Right renal cortex interstitium (tissue), 3 donors: ENCODE measurements at regions not wholly inside any gene's neighbourhood (a gene's known extent, or its start where the extent isn't known, plus 50 kb on each side); places are given as distances from the start of the nearest gene placed in this dataset.
"Not testable (repeated sequence)": the region's sequence is repeated elsewhere in the genome, so short reads cannot be mapped to it uniquely, and the experiment has no call there.

Experiments used
- DNase-seq, 3 donors: peaks; one replicate each; pipeline ENCODE4 v3.0.0-alpha.2; 2013; ENCODE audit warnings: low read depth in 3 of 3, low spot score in 2 of 3

- no peak for DNase-seq
These were observed 182.5 kb upstream of the AKR1E2 start for GRCh38 chr10:4643471-4643870.

- no peak for DNase-seq
These were observed 186.0 kb upstream of the AKR1E2 start for GRCh38 chr10:4639960-4640359.

GRCh38 chr10:4638099-4638498, 187.9 kb upstream of the AKR1E2 start:
- DNase-seq: no peak

- DNase-seq: no peak
These were observed 188.3 kb upstream of the AKR1E2 start for GRCh38 chr10:4637657-4638056.

- DNase-seq: no peak
These were observed 190.1 kb upstream of the AKR1E2 start for GRCh38 chr10:4635883-4636282.

GRCh38 chr10:4635388-4635787, 190.6 kb upstream of the AKR1E2 start:
- no peak for DNase-seq

GRCh38 chr10:4633776-4634175, 192.2 kb upstream of the AKR1E2 start:
- no peak for DNase-seq

GRCh38 chr10:4633186-4633585, 192.8 kb upstream of the AKR1E2 start:
- DNase-seq: no peak

GRCh38 chr10:4632757-4633156, 193.2 kb upstream of the AKR1E2 start:
- no peak for DNase-seq

- DNase-seq: no peak
These were observed 199.1 kb upstream of the AKR1E2 start for GRCh38 chr10:4626919-4627318.

- DNase-seq: no peak
These were observed 202.1 kb upstream of the AKR1E2 start for GRCh38 chr10:4623757-4624420.

- no peak for DNase-seq
These were observed 202.8 kb upstream of the AKR1E2 start for GRCh38 chr10:4623200-4623599.

- no peak for DNase-seq
These were observed 203.6 kb upstream of the AKR1E2 start for GRCh38 chr10:4622384-4622783.

- DNase-seq: no peak
These were observed 208.4 kb upstream of the AKR1E2 start for GRCh38 chr10:4617589-4617988.

GRCh38 chr10:4615042-4615441, 211.0 kb upstream of the AKR1E2 start:
- DNase-seq: no peak

GRCh38 chr10:4609251-4609650, 216.8 kb upstream of the AKR1E2 start:
- no peak for DNase-seq

GRCh38 chr10:4607681-4608080, 218.3 kb upstream of the AKR1E2 start:
- no peak for DNase-seq

GRCh38 chr10:4606856-4607636, 219.0 kb upstream of the AKR1E2 start:
- DNase-seq: no peak

- no peak for DNase-seq
These were observed 223.1 kb upstream of the AKR1E2 start for GRCh38 chr10:4602764-4603491.

- DNase-seq: no peak
These were observed 226.5 kb upstream of the AKR1E2 start for GRCh38 chr10:4599471-4599870.

- not testable (repeated sequence) for DNase-seq
These were observed 228.1 kb upstream of the AKR1E2 start for GRCh38 chr10:4597898-4598297.

- no peak for DNase-seq
These were observed 229.1 kb upstream of the AKR1E2 start for GRCh38 chr10:4596951-4597350.
